22Rv1 (cell line): ENCODE measurements at regions not wholly inside any gene's neighbourhood (a gene's known extent, or its start where the extent isn't known, plus 50 kb on each side); places are given as distances from the start of the nearest gene placed in this dataset.

Experiments used
- ZFX ChIP-seq: fragments of 450-650 bp; IDR thresholded peaks from 2 replicates; pipeline ENCODE4 v1.6.1; 2017; ENCODE audit warnings: antibody characterized with exemption, borderline replicate concordance
- TF ChIP-seq, protein P1 (sequence below): fragments of 450-650 bp; IDR thresholded peaks from 2 replicates; pipeline ENCODE4 v1.5.1; 2017; ENCODE audit warnings: mild to moderate bottlenecking

DNA sequence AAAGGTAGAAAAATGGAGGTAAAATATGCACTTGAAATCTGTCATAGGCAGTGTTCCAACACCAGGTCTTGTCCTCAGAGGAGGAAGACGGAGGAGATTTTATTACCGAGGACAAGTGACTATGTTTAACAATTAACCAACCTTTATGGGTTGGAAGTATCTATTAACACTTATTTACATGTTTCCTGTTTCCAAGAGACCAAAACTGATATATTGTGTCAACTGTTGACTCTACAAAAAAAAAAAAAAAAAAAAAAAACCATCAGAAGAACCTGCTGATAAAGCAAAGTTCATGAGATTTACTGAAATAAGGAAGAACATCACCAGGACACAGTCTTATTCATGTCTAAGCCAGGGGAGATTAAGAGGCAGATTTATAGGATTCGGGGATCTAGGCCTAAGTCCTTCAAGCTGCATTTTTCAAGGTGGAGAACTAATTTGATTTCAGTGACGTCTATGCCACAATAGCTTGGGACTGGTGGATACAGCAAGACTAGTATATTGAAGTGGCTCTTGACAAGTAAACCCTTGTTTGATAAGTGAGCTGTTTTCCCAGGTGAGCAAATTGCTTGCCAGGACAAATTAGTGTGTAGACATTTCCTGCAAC lies 126.6 kb upstream of the NAA20 start:
- TF ChIP-seq, protein P1, sequence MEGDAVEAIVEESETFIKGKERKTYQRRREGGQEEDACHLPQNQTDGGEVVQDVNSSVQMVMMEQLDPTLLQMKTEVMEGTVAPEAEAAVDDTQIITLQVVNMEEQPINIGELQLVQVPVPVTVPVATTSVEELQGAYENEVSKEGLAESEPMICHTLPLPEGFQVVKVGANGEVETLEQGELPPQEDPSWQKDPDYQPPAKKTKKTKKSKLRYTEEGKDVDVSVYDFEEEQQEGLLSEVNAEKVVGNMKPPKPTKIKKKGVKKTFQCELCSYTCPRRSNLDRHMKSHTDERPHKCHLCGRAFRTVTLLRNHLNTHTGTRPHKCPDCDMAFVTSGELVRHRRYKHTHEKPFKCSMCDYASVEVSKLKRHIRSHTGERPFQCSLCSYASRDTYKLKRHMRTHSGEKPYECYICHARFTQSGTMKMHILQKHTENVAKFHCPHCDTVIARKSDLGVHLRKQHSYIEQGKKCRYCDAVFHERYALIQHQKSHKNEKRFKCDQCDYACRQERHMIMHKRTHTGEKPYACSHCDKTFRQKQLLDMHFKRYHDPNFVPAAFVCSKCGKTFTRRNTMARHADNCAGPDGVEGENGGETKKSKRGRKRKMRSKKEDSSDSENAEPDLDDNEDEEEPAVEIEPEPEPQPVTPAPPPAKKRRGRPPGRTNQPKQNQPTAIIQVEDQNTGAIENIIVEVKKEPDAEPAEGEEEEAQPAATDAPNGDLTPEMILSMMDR: no peak
- no peak for TF ChIP-seq ZFX
